ENCODE measurements at regions not wholly inside any gene's neighbourhood (a gene's known extent, or its start where the extent isn't known, plus 50 kb on each side); places are given as distances from the start of the nearest gene placed in this dataset.

GRCh38 chr3:178381971-178382448 lies 154.2 kb upstream of the KCNMB2 start:
- FAIRE-seq (no peak), DNase-seq (ENCODE audit: low read depth in 1 of 2, low spot score in 2 of 2) (no peak)
- H2AFZ ChIP-seq (ENCODE audit: low read length), result no peak overlapping the region
- 92% methylated on average over 1 of the region's 1 CpG; no CpG with 5 or more reads in 1 of the 2 experiments for WGBS, 2 experiments (ENCODE audit: extremely low coverage in 1 of 2, insufficient coverage in 1 of 2, insufficient read length in 1 of 2, insufficient replicate concordance in 2 of 2, low coverage in 1 of 2, low lambda C conversion rate in 2 of 2, missing lambda C conversion rate in 1 of 2)
- no peak overlapping the region for H2BK120ac ChIP-seq (replicated peaks; ENCODE audit: low read depth, low read length)
- H3K79me1 ChIP-seq (ENCODE audit: low read depth, low read length), result no peaks in the 10 kb centered on the region
- no peak overlapping the region for H3K4me3 ChIP-seq (ENCODE audit: extremely low read depth in 1 of 4, insufficient read depth in 2 of 4, low read depth in 3 of 4, low read length in 4 of 4)
- no peak overlapping the region for H3K23ac ChIP-seq (ENCODE audit: insufficient read length)
- H2BK5ac ChIP-seq (ENCODE audit: low read depth, low read length), result no peak overlapping the region
- no peak overlapping the region for H2AK5ac ChIP-seq (ENCODE audit: low read depth, low read length)
- H4K20me1 ChIP-seq (replicated peaks in 1 of 2; ENCODE audit: control insufficient read depth in 1 of 2, insufficient read depth in 2 of 2, low read length in 2 of 2), result no peaks in the 10 kb centered on the region
- no peak overlapping the region for H4K91ac ChIP-seq (replicated peaks; ENCODE audit: insufficient read length, low read length)
- H3K27ac ChIP-seq (ENCODE audit: low read depth, low read length), result no peak overlapping the region
- no peak overlapping the region for H3K18ac ChIP-seq (ENCODE audit: extremely low read depth, low read length)
- H3K4me2 ChIP-seq (ENCODE audit: insufficient read depth in 1 of 2, low read depth in 2 of 2, low read length in 2 of 2), result no peak overlapping the region
- no peak overlapping the region for H3K4ac ChIP-seq (replicated peaks; ENCODE audit: insufficient read length, low read depth, low read length)
- no peaks in the 10 kb centered on the region for H3K23me2 ChIP-seq (ENCODE audit: low read depth, low read length)
- no peak overlapping the region for H3K14ac ChIP-seq (ENCODE audit: insufficient read length)
- no peaks in the 10 kb centered on the region for H3K9me3 ChIP-seq (ENCODE audit: insufficient read depth in 2 of 2, low read depth in 1 of 2, low read length in 1 of 2)
- no peaks in the 10 kb centered on the region for H3K4me1 ChIP-seq (replicated peaks in 1 of 4; ENCODE audit: control insufficient read depth in 3 of 4, insufficient read depth in 4 of 4, low read length in 3 of 4)
- H4K8ac ChIP-seq (ENCODE audit: extremely low read depth, insufficient read depth, low read length), result no peak overlapping the region
- no peaks in the 10 kb centered on the region for H3K36me3 ChIP-seq (ENCODE audit: control insufficient read depth in 2 of 4, insufficient read depth in 4 of 4, low read length in 3 of 4)
- no peak overlapping the region for H3K9ac ChIP-seq (replicated peaks in 1 of 4; ENCODE audit: extremely low read depth in 1 of 4, low read depth in 3 of 4, low read length in 3 of 4)
- H2BK12ac ChIP-seq (ENCODE audit: low read depth, low read length), result no peak overlapping the region
- H3K56ac ChIP-seq (replicated peaks; ENCODE audit: insufficient read length, low read depth, low read length), result no peak overlapping the region
- H3K79me2 ChIP-seq (ENCODE audit: control insufficient read depth in 1 of 2, insufficient read depth in 2 of 2, low read length in 2 of 2), result no peaks in the 10 kb centered on the region
- no peaks in the 10 kb centered on the region for H3K27me3 ChIP-seq (replicated peaks in 1 of 4; ENCODE audit: control insufficient read depth in 3 of 4, extremely low read depth in 1 of 4, insufficient read depth in 3 of 4, low read length in 3 of 4)
- no peak overlapping the region for H4K5ac ChIP-seq (ENCODE audit: insufficient read length, low read depth, low read length)
- H2BK20ac ChIP-seq (ENCODE audit: low read length), result no peak overlapping the region
- no peak overlapping the region for H2BK15ac ChIP-seq (ENCODE audit: low read length)
- POLR2A ChIA-PET (ENCODE audit: partially characterized antibody), result no interaction called here
- CTCF ChIA-PET (ENCODE audit: partially characterized antibody), result no interaction called here
- TF ChIP-seq HDAC6 (IDR thresholded peaks at IDR 0.05; ENCODE audit: low read depth, low read length) (no peak), SRF (IDR thresholded peaks at IDR 0.05; ENCODE audit: low read depth, low read length) (no peak), SAP30 (IDR thresholded peaks at IDR 0.05; ENCODE audit: insufficient read depth, insufficient replicate concordance, low read length) (no peak), GTF2F1 (IDR thresholded peaks at IDR 0.05; ENCODE audit: borderline replicate concordance, low read depth, low read length) (no peak), E2F6 (IDR thresholded peaks at IDR 0.05) (no peak), EZH2 (IDR thresholded peaks at IDR 0.05; ENCODE audit: low read depth, low read length, severe bottlenecking) (no peak), POLR2AphosphoS5 (IDR thresholded peaks at IDR 0.05; ENCODE audit: low read depth, low read length) (no peak), HDAC2 (IDR thresholded peaks at IDR 0.05; ENCODE audit: borderline replicate concordance in 1 of 2, low read depth in 2 of 2, low read length in 2 of 2) (no peak), NRF1 (IDR thresholded peaks at IDR 0.05; ENCODE audit: low read depth, low read length) (no peak), JUN (IDR thresholded peaks at IDR 0.05; ENCODE audit: low read depth, low read length) (no peak), TEAD4 (IDR thresholded peaks at IDR 0.05; ENCODE audit: low read depth, low read length) (no peak), ATF3 (IDR thresholded peaks at IDR 0.05; ENCODE audit: insufficient read depth, low read depth, low read length) (no peak), MAX (IDR thresholded peaks at IDR 0.05) (no peak)
